Subcutaneous abdominal adipose tissue (tissue), 5 donors: ENCODE measurements at regions not wholly inside any gene's neighbourhood (a gene's known extent, or its start where the extent isn't known, plus 50 kb on each side); places are given as distances from the start of the nearest gene placed in this dataset.

Source experiments
- H3K27ac ChIP-seq: one replicate; pipeline ENCODE4 v1.7.0; 2013; ENCODE audit warnings: low read depth, mild to moderate bottlenecking, inconsistent platforms, low read length, moderate library complexity
- H3K27me3 ChIP-seq, 5 donors: one replicate each; pipeline ENCODE4 v1.7.0; 2013; ENCODE audit warnings: low read length in 5 of 5, inconsistent platforms in 1 of 5; ENCODE audit not compliant: control insufficient read depth in 5 of 5, insufficient read depth in 4 of 5
- H3K36me3 ChIP-seq, 5 donors: one replicate each; pipeline ENCODE4 v1.7.0; 2013; ENCODE audit warnings: low read length in 5 of 5; ENCODE audit not compliant: control insufficient read depth in 5 of 5, insufficient read depth in 5 of 5
- H3K4me1 ChIP-seq, 5 donors: one replicate each; pipeline ENCODE4 v1.7.0; 2013; ENCODE audit warnings: low read length in 5 of 5, mild to moderate bottlenecking in 3 of 5, moderate library complexity in 1 of 5; ENCODE audit not compliant: control insufficient read depth in 5 of 5, insufficient read depth in 5 of 5
- H3K4me3 ChIP-seq, 5 donors: one replicate each; pipeline ENCODE4 v1.7.0; 2013; ENCODE audit warnings: low read length in 5 of 5, low read depth in 1 of 5
- H3K9ac ChIP-seq, 5 donors: one replicate each; pipeline ENCODE4 v1.7.0; 2013; ENCODE audit warnings: low read length in 5 of 5, mild to moderate bottlenecking in 4 of 5, moderate library complexity in 3 of 5
- H3K9me3 ChIP-seq, 5 donors: one replicate each; pipeline ENCODE4 v1.7.0; 2013; ENCODE audit warnings: low read length in 5 of 5; ENCODE audit not compliant: control insufficient read depth in 5 of 5
- donor health status: healthy.
- donor health status: healthy.
- donor health status: healthy.
- donor health status: healthy.
- donor health status: healthy.

DNA sequence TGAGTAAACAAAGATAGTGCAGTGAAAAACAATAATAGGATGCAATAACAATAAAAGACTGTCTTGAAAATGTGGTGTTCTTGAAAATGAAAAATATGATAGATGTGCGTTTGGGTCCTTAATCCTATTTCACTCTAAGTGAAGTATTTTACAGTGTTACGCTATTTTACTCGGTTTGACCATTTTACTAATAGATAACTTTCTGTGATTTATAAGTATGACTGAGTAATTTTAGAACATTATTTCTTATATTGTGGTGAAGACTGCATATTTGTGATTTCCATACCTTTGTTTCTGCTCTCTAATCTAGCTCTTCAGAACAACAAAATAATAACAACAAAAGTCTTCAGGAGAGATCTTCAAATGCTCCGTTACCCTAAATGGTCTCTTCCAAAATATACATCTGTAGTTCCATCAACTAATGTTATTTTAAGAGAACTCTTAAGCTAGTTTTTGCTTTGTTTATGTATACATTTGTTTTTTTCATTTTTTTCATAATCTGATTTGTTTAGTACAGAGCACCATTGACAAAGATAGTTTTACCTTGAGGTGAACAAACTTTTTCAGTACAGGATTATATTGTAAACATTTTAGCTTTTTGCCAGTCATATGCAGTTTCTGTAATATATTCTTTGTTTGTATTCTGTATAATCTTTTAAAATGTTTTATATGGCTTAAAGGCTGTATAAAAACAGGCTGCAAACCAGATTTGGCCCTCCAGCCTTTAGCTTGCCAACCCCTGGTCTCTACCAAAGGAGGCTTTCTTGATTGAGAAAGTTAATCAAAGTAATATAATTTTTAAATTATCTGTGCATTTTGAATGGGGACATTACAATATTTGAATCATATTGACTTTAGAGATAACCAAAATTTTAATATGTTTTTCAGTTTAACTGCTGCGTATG lies 1572.7 kb upstream of the PRR20A start:
- Histone ChIP-seq H3K4me3 (no peak overlapping the region), H3K27me3 (no peaks in the 10 kb centered on the region), H3K27ac (no peak overlapping the region), H3K4me1 (no peaks in the 10 kb centered on the region), H3K9me3 (no peaks in the 10 kb centered on the region), H3K36me3 (no peaks in the 10 kb centered on the region), H3K9ac (no peak overlapping the region)

DNA sequence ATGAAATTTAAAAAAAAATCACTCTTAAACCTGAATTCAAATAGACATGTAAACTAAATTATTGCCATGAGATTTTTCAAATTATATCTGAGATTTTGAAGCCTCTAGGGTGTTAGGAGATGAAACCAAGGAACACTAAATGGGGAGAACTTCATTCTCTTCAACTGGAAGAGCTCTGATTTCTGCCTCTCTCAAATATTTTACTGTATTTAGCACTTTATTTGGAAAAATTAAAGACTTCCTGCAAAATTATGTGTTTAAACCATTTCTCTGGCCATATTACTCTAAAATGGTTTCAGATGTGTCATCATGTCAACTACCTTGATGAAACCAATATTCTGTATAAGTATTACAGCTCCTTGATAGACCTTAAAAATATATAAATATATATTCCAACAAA lies 1571.6 kb upstream of the PRR20A start:
- Histone ChIP-seq H3K36me3 (no peaks in the 10 kb centered on the region), H3K4me1 (no peaks in the 10 kb centered on the region), H3K27me3 (no peaks in the 10 kb centered on the region), H3K9ac (no peak overlapping the region), H3K27ac (no peak overlapping the region), H3K9me3 (no peaks in the 10 kb centered on the region), H3K4me3 (no peak overlapping the region)

- no peaks in the 10 kb centered on the region for H3K4me1 ChIP-seq
- H3K9me3 ChIP-seq: no peaks in the 10 kb centered on the region
- H3K9ac ChIP-seq: no peak overlapping the region
- no peaks in the 10 kb centered on the region for H3K27me3 ChIP-seq
- no peaks in the 10 kb centered on the region for H3K36me3 ChIP-seq
- no peak overlapping the region for H3K4me3 ChIP-seq
- no peak overlapping the region for H3K27ac ChIP-seq
Measured at GRCh38 chr13:55569514-55569913, 1571.2 kb upstream of the PRR20A start.

GRCh38 chr13:55570371-55570770 lies 1570.3 kb upstream of the PRR20A start:
- H3K9me3 ChIP-seq: no peaks in the 10 kb centered on the region

DNA sequence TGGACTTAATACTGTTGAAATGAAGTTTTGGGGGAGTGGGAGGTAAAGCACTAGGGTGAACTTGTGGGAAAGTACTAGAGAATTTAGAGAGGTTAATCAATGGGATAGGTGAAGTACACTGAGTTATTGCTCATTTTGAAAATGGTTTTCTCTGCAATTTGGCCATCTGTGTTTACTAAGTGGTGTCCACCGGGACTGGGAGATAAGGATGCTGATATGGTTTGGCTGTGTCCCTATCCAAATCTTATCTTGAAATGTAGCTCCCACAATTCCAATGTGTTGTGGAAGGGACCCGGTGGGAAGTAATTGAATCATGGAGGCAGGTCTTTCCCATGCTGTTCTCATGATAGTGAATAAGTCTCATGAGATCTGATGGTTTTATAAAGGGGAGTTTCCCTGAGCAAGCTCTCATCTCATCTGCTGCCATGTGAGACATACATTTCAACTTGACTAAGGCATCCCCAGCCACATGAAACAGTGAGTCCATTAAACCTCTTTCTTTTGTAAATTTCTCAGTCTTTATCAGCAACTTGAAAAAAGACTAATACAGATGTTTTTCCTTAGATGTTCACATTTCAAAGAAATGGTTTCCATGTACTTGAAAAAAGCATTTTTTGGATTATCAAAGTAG lies 1569.4 kb upstream of the PRR20A start:
- Histone ChIP-seq H3K9ac (no peak overlapping the region), H3K27ac (no peak overlapping the region), H3K9me3 (no peaks in the 10 kb centered on the region), H3K4me1 (no peaks in the 10 kb centered on the region), H3K27me3 (no peaks in the 10 kb centered on the region), H3K36me3 (no peaks in the 10 kb centered on the region), H3K4me3 (no peak overlapping the region)

More at GRCh38 chr13:55570371-55570770, 1570.3 kb upstream of the PRR20A start:
- Histone ChIP-seq H3K36me3 (no peaks in the 10 kb centered on the region), H3K4me1 (no peaks in the 10 kb centered on the region), H3K27ac (no peak overlapping the region), H3K4me3 (no peak overlapping the region), H3K9ac (no peak overlapping the region), H3K27me3 (no peaks in the 10 kb centered on the region)

DNA sequence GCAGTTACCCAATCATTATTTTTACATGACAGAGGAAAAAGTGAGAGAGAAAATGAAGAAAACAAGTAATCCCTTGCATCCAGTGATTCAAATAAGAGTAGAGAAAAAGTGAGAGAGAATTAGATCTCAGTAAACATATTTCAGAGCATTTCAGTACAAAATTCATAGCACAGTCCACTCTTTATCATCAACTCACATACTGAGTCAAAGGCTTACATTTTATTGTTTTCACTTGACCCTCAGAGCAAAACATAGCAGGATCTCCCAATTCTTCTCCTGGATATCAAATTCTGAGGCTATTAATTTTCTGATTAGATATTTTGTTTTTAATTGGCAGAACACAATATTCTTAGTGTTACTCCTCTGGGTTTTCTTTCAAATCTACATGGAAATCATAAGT lies 1568.3 kb upstream of the PRR20A start:
- no peak overlapping the region for H3K9ac ChIP-seq
- no peaks in the 10 kb centered on the region for H3K36me3 ChIP-seq
- H3K27ac ChIP-seq: no peak overlapping the region
- no peak overlapping the region for H3K4me3 ChIP-seq
- H3K4me1 ChIP-seq: no peaks in the 10 kb centered on the region
- no peaks in the 10 kb centered on the region for H3K9me3 ChIP-seq
- H3K27me3 ChIP-seq: no peaks in the 10 kb centered on the region

DNA sequence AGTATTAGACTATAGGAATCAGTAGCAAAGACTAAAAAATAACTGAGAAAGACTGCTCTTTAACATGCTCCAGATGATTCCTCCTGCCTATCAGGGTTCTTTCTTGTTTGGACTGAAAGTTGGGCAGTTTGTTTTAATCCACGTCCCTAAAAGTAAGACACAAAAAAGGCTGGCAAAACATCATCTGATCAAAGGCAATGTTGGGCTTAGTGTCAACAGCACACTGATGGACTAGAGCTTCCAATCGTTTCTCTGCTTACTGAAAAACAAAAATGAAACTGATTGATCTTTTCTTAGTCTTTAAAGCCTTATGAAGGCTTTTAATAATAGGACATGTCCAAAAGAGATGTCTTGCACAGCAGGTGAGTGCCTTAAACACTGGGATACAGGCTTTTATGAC lies 1567.9 kb upstream of the PRR20A start:
- no peak overlapping the region for H3K9ac ChIP-seq
- H3K4me3 ChIP-seq: no peak overlapping the region
- H3K27ac ChIP-seq: no peak overlapping the region
- no peaks in the 10 kb centered on the region for H3K27me3 ChIP-seq
- H3K9me3 ChIP-seq: no peaks in the 10 kb centered on the region
- no peaks in the 10 kb centered on the region for H3K4me1 ChIP-seq
- H3K36me3 ChIP-seq: no peaks in the 10 kb centered on the region

GRCh38 chr13:55573565-55573964 lies 1567.2 kb upstream of the PRR20A start:
- Histone ChIP-seq H3K4me3 (no peak overlapping the region), H3K4me1 (no peaks in the 10 kb centered on the region), H3K27me3 (no peaks in the 10 kb centered on the region), H3K9ac (no peak overlapping the region), H3K27ac (no peak overlapping the region), H3K9me3 (no peaks in the 10 kb centered on the region), H3K36me3 (no peaks in the 10 kb centered on the region)

GRCh38 chr13:55576389-55576788 lies 1564.3 kb upstream of the PRR20A start:
- H3K4me1 ChIP-seq: no peaks in the 10 kb centered on the region
- no peak overlapping the region for H3K9ac ChIP-seq
- no peak overlapping the region for H3K27ac ChIP-seq
- H3K9me3 ChIP-seq: no peaks in the 10 kb centered on the region
- H3K4me3 ChIP-seq: no peak overlapping the region
- H3K36me3 ChIP-seq: no peaks in the 10 kb centered on the region
- H3K27me3 ChIP-seq: no peaks in the 10 kb centered on the region

DNA sequence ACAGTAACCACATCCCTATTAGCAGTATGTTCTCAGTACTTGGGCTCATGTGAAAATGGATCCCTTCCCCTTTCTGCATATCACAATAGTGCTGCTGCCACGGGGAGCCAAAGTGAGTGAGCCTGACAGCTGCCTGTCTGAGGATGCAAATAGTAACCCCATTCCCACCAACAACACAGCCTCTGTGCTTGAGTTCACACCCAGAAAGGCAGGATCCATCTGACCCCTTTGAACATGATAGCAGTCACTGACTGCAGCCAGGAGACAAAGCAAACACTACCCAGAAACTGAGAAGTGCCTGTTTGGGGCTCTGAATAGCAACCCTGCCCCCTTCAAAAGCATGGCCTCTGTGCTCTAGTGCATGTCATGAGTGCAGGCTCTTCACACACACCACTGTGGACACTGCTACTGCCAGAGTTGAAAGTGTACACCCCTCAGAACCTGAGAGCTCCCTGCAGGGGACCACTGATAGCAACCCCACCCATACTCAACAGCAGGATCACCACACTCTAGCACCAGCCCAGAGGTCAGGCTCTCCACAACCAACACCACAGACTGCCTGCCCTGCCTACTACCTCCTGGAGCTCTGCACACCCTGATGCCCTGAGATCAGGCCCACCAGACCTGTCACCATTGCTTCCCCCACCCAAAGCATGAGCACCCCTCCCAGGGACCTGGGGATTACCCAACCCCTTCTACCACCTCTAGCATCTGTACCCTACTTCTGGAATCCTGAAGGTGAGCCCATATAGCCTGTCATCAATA lies 1563.5 kb upstream of the PRR20A start:
- no peak overlapping the region for H3K4me3 ChIP-seq
- H3K4me1 ChIP-seq: no peaks in the 10 kb centered on the region
- H3K27me3 ChIP-seq: no peaks in the 10 kb centered on the region
- no peaks in the 10 kb centered on the region for H3K36me3 ChIP-seq
- no peak overlapping the region for H3K27ac ChIP-seq
- H3K9ac ChIP-seq: no peak overlapping the region
- H3K9me3 ChIP-seq: no peaks in the 10 kb centered on the region
